HUES6 (cell line): ENCODE measurements at regions not wholly inside any gene's neighbourhood (a gene's known extent, or its start where the extent isn't known, plus 50 kb on each side); places are given as distances from the start of the nearest gene placed in this dataset.

ENCODE experiments used
- H3K27ac ChIP-seq: 2 replicates; pipeline ENCODE4 v1.7.0; 2013; ENCODE audit warnings: low read depth, mild to moderate bottlenecking, low read length, inconsistent platforms
- H3K27me3 ChIP-seq: 2 replicates; pipeline ENCODE4 v1.6.1; 2013; ENCODE audit warnings: low read length; ENCODE audit not compliant: control insufficient read depth, insufficient read depth
- H3K36me3 ChIP-seq: 2 replicates; pipeline ENCODE4 v1.6.1; 2013; ENCODE audit warnings: low read length; ENCODE audit not compliant: control insufficient read depth, insufficient read depth
- H3K4me1 ChIP-seq: 2 replicates; pipeline ENCODE4 v1.6.1; 2013; ENCODE audit warnings: low read length; ENCODE audit not compliant: control insufficient read depth, insufficient read depth
- H3K4me3 ChIP-seq: 2 replicates; pipeline ENCODE4 v1.5.1; 2013; ENCODE audit warnings: low read depth, low read length
- H3K9ac ChIP-seq: one replicate; pipeline ENCODE4 v1.6.1; 2013; ENCODE audit warnings: mild to moderate bottlenecking, low read length
- H3K9me3 ChIP-seq: 2 replicates; pipeline ENCODE4 v1.6.1; 2013; ENCODE audit warnings: low read depth, low read length; ENCODE audit not compliant: control insufficient read depth, insufficient read depth

DNA sequence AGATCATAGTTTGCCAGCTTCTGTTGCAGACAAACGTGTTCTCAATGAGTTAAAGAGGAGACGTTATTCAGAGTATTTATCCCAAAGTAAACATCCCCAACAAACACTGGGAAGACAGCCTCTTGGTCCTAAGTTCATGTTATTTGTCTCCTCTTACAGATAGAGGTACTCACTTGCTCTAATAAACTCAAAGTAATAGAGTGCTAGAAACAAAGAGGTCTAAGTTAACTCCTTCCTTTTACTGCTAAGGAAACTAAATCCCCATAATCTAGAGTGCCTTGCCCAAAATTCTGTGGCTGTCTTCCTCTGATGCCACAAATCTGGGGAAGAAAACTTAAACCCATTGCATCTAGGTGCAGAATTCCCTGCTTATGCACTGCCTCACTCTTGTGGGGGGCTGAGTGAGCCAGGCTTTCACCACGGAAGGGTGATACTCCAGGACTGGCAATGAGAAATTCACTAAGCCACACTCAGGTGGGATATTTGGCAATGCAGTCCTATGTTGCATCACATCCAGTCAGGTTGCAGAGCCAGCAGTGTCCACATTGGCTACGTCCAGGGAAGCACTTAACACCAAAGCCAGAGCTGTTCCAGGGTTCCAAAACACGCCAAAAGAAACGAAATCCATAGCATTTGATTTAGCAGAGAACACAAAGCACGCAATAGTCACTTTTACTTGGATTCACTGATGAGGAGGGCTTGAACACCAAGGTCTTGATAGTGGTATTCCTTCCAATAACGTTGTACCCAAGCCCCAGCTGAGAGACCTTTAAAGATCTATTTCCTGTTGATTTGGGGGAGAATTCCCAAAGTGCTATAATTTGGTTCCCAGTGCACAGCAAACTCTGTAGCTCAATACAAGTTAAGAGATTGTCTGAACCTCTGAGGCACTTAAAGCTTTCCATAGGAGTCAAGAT lies 81.0 kb upstream of the FOXQ1 start:
- Histone ChIP-seq H3K27ac (no peak overlapping the region), H3K27me3 (peaks cover 9% of the 10 kb centered on the region; the same call in 1 of the 2 replicates), H3K4me3 (no peak overlapping the region)

DNA sequence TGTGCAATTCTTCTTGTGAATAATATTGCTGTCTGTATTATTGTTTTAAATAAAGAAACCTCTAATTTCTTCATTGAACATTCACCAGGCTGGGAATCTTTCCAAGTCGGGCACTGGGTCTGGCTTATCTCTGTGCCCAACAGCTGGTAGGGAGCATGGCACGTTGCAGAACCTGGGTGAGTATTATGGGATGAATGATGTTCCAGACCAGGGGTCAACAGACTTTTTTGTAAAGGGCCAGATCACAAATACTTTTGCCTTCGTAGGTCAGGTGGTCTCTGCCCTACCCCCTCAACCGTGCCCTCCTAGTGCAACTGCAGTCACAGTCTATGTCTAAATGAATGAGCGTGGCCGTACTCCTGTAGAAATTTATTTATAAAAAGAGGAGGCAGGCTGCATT lies 81.6 kb upstream of the FOXQ1 start:
- Histone ChIP-seq H3K27ac (no peak overlapping the region), H3K27me3 (peaks cover 9% of the 10 kb centered on the region; the same call in 1 of the 2 replicates)

More for the DNA sequence above, 81.0 kb upstream of the FOXQ1 start:
- no peaks in the 10 kb centered on the region for H3K36me3 ChIP-seq
- H3K4me1 ChIP-seq, result no peaks in the 10 kb centered on the region
- H3K9ac ChIP-seq, result no peak overlapping the region
- no peaks in the 10 kb centered on the region for H3K9me3 ChIP-seq

DNA sequence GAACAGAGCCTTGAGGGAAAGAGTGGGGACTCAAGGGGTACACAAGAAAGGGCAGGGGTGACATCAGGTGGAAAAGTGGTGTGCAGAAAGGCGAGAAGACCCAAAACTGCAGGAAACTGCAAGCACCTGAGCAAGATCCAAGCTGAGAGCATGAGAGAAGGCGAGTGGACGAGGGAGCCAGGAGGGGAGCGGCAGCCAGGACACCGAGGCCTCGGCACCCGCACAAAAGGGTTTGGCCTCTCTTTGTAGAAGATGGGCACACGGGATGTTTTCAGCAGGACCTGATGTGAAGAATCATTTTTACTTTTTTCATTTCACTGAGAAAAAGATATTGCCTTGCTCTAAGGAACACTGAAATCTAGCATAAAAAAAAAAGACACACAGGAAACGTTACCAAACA lies 82.1 kb upstream of the FOXQ1 start:
- H3K4me1 ChIP-seq, result no peaks in the 10 kb centered on the region
- H3K36me3 ChIP-seq, result no peaks in the 10 kb centered on the region
- no peak overlapping the region for H3K9ac ChIP-seq
- no peak overlapping the region for H3K27ac ChIP-seq
- H3K4me3 ChIP-seq, result no peak overlapping the region
- H3K9me3 ChIP-seq, result no peaks in the 10 kb centered on the region
- H3K27me3 ChIP-seq, result peaks cover 9% of the 10 kb centered on the region; the same call in 1 of the 2 replicates

More for the DNA sequence above, 81.6 kb upstream of the FOXQ1 start:
- H3K9ac ChIP-seq, result no peak overlapping the region
- H3K4me1 ChIP-seq, result no peaks in the 10 kb centered on the region
- H3K9me3 ChIP-seq, result no peaks in the 10 kb centered on the region
- no peak overlapping the region for H3K4me3 ChIP-seq
- H3K36me3 ChIP-seq, result no peaks in the 10 kb centered on the region

DNA sequence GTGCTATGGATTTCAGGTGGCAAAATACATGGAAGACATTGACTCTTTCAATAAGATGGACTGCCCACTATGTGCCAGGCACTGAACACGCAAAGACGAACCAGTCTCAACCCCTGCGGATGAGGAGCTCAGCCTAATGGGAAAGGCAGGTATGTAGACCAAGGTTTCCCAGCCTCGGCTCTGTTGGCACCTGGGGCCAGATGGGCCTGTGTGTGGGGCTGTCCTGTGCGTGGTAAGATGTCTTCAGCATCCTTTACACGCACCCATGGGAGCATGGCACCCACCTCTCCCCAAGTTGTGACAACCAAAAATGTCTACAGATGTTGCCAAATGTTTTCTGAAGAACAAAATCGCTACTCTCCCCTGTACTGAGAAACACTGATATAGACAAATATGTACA lies 82.6 kb upstream of the FOXQ1 start:
- H3K9me3 ChIP-seq, result no peaks in the 10 kb centered on the region
- no peaks in the 10 kb centered on the region for H3K36me3 ChIP-seq
- H3K27ac ChIP-seq, result no peak overlapping the region
- peaks cover 9% of the 10 kb centered on the region; the same call in 1 of the 2 replicates for H3K27me3 ChIP-seq
- H3K9ac ChIP-seq, result no peak overlapping the region
- no peaks in the 10 kb centered on the region for H3K4me1 ChIP-seq
- H3K4me3 ChIP-seq, result no peak overlapping the region

DNA sequence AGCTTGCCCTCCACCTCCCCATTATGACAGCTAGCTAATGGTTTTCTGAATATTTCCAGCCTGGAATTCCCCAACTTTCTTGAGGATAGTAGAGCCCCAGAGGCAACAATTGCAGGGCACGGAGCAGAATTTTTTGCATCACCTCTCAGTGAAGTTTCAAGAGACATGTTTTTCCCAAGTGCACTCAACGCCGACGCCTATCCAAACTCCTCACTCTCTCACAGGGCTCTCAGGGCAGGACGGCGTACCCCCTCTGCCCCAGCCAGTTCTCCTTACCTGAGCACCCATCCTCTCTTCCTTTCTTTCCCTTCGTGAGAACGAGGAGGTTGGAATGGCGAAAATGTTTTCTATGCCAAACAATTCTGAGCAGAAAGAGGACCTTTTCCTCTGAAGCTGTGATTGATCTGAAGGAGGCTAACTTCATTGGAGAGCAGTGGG lies 83.1 kb upstream of the FOXQ1 start:
- H3K4me1 ChIP-seq, result no peaks in the 10 kb centered on the region
- H3K9ac ChIP-seq, result no peak overlapping the region
- H3K36me3 ChIP-seq, result no peaks in the 10 kb centered on the region
- H3K27ac ChIP-seq, result no peak overlapping the region
- H3K4me3 ChIP-seq, result no peak overlapping the region
- peaks cover 5% of the 10 kb centered on the region; the same call in 1 of the 2 replicates for H3K27me3 ChIP-seq
- H3K9me3 ChIP-seq, result no peaks in the 10 kb centered on the region

DNA sequence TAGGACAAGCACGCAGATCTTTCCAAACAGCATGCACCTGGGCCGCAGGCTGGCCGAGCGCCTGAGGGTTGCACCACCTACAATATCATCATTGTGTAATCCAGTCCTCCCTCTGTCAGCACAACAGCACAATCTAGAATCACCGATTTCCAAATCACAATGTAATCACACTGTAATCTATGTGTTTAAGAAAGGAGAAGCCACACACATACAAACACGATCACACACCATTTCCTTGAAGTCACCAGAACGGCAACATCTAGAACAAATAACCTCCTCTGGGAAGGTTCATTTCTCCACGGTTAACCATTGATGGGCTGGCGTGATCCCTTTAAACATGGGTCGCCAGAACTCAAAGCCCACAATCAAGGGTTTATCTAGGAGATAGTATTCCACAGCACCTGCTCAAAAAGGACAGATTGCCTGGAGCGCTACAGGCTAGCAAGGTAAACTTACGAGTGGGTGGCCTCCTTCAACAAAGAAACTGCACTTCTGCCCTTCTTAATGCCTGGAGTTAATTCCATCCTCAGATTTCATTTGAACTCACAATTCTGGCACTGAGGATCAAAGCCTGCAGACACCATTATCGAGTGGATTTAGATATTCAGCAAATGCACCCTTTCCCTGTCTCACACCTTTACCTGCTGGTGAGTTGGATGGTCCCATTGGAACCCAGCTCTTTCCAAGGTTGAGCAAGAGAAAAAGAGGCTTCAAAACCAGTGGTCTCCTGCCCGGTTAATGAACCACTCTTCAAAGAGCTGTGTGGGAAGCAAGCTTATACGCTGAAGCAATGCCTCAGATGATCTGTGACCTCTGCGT lies 83.8 kb upstream of the FOXQ1 start:
- H3K9me3 ChIP-seq, result no peaks in the 10 kb centered on the region
- H3K9ac ChIP-seq, result no peak overlapping the region

DNA sequence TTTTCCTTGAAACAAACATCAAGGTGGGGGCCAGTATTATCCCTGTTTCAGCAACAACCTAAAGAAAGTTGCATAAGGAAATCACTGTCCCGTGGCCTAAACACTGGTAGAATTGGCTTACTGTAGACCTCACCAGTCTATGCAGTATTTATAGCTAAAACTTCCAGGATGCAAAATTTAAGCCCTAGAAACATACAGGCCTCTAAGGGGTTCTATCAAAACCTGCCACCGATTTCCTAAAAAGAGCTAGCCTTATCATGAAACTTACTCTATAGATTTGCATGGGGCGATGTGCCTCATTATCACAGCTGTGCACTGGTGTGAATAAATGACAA lies 84.3 kb upstream of the FOXQ1 start:
- 0 out of 2 replicates have a peak, but pooled peaks cover 5% of the 10 kb centered on the region for H3K27me3 ChIP-seq
- H3K9ac ChIP-seq, result no peak overlapping the region
- H3K36me3 ChIP-seq, result no peaks in the 10 kb centered on the region
- no peak overlapping the region for H3K4me3 ChIP-seq
- no peak overlapping the region for H3K27ac ChIP-seq
- H3K9me3 ChIP-seq, result no peaks in the 10 kb centered on the region
- no peaks in the 10 kb centered on the region for H3K4me1 ChIP-seq

More for the DNA sequence above, 83.8 kb upstream of the FOXQ1 start:
- H3K4me3 ChIP-seq, result no peak overlapping the region
- no peak overlapping the region for H3K27ac ChIP-seq
- H3K36me3 ChIP-seq, result no peaks in the 10 kb centered on the region
- no peaks in the 10 kb centered on the region for H3K4me1 ChIP-seq
- H3K27me3 ChIP-seq, result 0 out of 2 replicates have a peak, but pooled peaks cover 5% of the 10 kb centered on the region

DNA sequence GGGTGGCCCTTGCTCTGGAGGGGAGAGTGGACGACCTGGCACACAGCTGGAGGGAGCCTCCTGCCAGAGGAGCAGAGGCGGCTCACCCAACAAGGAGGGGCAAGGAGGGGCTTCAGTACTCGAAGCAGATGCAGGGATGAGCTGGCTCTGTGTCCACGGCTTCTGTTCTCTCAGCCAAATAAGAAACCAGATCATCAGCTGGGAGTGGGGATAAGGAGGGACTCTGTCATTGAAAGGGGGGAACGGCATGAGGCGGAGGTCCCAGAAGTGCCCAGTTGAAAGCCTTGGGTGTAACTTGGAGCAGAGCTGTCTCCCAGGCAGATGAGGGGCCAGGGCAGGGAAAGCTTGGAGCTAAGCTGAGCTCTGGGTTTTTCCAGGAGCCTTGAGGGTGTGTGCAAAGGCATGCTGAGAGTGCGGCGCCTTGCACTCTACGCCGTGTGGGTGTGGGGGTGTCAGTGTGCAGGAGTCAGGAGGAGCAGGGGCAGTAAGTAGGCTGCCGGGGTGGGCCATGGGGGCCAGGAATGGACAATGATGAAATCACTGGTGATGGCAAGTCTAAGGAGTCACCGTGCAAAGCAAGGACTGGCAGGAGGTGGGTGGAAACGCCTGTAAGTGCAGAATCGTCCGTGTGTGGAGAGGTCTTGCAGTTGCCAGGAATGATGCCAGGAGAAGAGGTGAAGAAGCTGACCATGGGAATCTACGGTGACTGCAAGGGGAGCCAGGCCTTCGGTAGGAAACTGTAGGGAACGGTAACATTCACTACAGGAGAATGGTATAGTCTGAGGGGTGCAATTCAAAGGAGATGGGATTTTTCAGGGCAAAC lies 85.4 kb upstream of the FOXQ1 start:
- H3K9me3 ChIP-seq, result no peaks in the 10 kb centered on the region
- 0 out of 2 replicates have a peak, but pooled peaks cover 5% of the 10 kb centered on the region for H3K27me3 ChIP-seq
- H3K4me1 ChIP-seq, result no peaks in the 10 kb centered on the region
- H3K27ac ChIP-seq, result no peak overlapping the region
- H3K9ac ChIP-seq, result no peak overlapping the region
- H3K4me3 ChIP-seq, result no peak overlapping the region
- H3K36me3 ChIP-seq, result no peaks in the 10 kb centered on the region

DNA sequence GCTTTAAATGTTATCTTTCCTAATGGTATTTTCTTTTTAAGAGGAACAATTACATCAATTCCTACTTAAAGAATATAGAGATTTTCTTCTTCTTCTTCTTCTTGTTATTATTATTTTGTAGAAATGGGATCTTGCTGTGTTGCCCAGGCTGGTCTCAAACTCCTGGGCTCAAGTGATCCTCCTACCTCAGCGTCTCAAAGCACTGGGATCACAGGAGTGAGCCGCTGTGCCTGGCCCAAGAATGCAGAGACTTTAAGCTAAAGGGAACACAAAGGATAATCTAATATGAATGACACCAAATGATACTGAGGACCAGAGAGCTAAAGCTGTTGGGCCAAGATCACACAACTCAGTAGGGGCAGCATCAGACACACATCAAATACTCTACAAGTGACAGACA lies 87.4 kb upstream of the FOXQ1 start:
- Histone ChIP-seq H3K36me3 (no peaks in the 10 kb centered on the region), H3K27ac (no peak overlapping the region), H3K4me3 (no peak overlapping the region), H3K9me3 (no peaks in the 10 kb centered on the region), H3K9ac (no peak overlapping the region), H3K27me3 (0 out of 2 replicates have a peak, but pooled peaks cover 4% of the 10 kb centered on the region), H3K4me1 (no peaks in the 10 kb centered on the region)

DNA sequence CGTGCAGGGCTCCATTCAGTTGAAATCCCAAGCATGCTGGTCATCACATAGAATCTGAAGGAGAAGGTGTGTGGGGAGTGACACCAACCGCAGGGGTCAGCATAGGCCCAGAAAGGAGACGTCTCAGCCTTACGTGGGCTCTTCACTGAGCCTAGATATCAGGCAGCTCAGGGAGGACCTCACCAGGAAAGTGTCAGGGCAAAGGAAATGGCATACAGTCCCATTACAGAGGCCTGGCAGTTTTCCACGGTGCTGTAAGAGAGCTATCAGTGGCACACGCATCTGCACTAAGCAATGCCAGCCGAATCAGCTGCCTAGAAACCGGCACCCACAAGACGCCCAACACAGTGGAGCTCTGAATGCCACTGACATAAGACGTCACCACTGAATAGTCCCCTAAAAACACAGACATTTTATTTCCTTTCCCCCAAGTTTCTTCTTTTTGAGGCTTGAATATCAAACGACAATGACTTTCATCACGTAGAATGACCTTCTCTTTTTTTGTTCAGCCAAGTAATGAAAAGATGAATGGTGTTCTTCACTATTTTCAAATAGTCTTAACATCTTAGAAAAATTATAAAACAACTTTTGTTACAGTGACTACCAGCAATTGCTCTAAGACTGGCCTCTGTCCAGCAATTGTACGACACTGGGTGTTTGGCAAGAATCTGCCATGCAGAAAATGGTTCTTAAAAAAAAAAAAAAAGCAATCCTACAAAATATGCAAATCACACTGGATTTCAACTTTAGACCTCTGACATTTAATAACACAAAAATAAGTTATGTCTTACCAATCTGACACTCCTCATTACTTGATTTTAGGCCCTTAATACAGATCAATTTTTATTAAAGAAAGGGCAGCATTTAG lies 88.9 kb upstream of the FOXQ1 start:
- Histone ChIP-seq H3K4me3 (no peak overlapping the region), H3K36me3 (no peaks in the 10 kb centered on the region), H3K27me3 (no peaks in the 10 kb centered on the region), H3K9me3 (no peaks in the 10 kb centered on the region), H3K27ac (no peak overlapping the region), H3K9ac (no peak overlapping the region), H3K4me1 (no peaks in the 10 kb centered on the region)
